Inflammatory macrophage treated with lipopolysaccharide for 1 hour (primary cell): ENCODE measurements at regions not wholly inside any gene's neighbourhood (a gene's known extent, or its start where the extent isn't known, plus 50 kb on each side); places are given as distances from the start of the nearest gene placed in this dataset.
"Not testable (repeated sequence)": the region's sequence is repeated elsewhere in the genome, so short reads cannot be mapped to it uniquely, and the experiment has no call there.

Experiments
- DNase-seq, 2 donors: peaks; one replicate each; pipeline ENCODE4 v3.0.0-alpha.2; 2020 to 2022

- no peak for DNase-seq
These were observed 175.3 kb upstream of the SEMA3E start for GRCh38 chr7:83824214-83824613.

- no peak for DNase-seq
These were observed 172.9 kb upstream of the SEMA3E start for GRCh38 chr7:83821866-83822265.

GRCh38 chr7:83820641-83821040, 171.7 kb upstream of the SEMA3E start:
- no peak for DNase-seq

GRCh38 chr7:83819911-83820310, 171.0 kb upstream of the SEMA3E start:
- no peak for DNase-seq

GRCh38 chr7:83814480-83814879, 165.5 kb upstream of the SEMA3E start:
- no peak for DNase-seq

GRCh38 chr7:83812563-83812962, 163.6 kb upstream of the SEMA3E start:
- not testable (repeated sequence) for DNase-seq

GRCh38 chr7:83808982-83809381, 160.0 kb upstream of the SEMA3E start:
- no peak for DNase-seq

- DNase-seq, result no peak
These were observed 158.8 kb upstream of the SEMA3E start for GRCh38 chr7:83807774-83808173.

- DNase-seq, result no peak
These were observed 157.6 kb upstream of the SEMA3E start for GRCh38 chr7:83806538-83806937.

- no peak for DNase-seq
These were observed 150.4 kb upstream of the SEMA3E start for GRCh38 chr7:83799333-83799732.

GRCh38 chr7:83798489-83798888, 149.6 kb upstream of the SEMA3E start:
- DNase-seq, result no peak

GRCh38 chr7:83796760-83797159, 147.8 kb upstream of the SEMA3E start:
- no peak for DNase-seq

GRCh38 chr7:83794829-83795228, 145.9 kb upstream of the SEMA3E start:
- DNase-seq, result no peak

GRCh38 chr7:83793558-83793957, 144.6 kb upstream of the SEMA3E start:
- DNase-seq, result no peak

- no peak for DNase-seq
These were observed 142.8 kb upstream of the SEMA3E start for GRCh38 chr7:83791737-83792136.

- DNase-seq, result no peak
These were observed 137.9 kb upstream of the SEMA3E start for GRCh38 chr7:83786858-83787257.

- DNase-seq, result no peak
These were observed 133.7 kb upstream of the SEMA3E start for GRCh38 chr7:83782628-83783027.

GRCh38 chr7:83778073-83778443, 129.1 kb upstream of the SEMA3E start:
- no peak for DNase-seq

- no peak for DNase-seq
These were observed 128.6 kb upstream of the SEMA3E start for GRCh38 chr7:83777406-83778072.

- no peak for DNase-seq
These were observed 120.5 kb upstream of the SEMA3E start for GRCh38 chr7:83769407-83769806.

- no peak for DNase-seq
These were observed 102.3 kb upstream of the SEMA3E start for GRCh38 chr7:83751217-83751616.

GRCh38 chr7:83749495-83749894, 100.6 kb upstream of the SEMA3E start:
- DNase-seq, result no peak

GRCh38 chr7:83739527-83739926, 90.6 kb upstream of the SEMA3E start:
- DNase-seq, result no peak

GRCh38 chr7:83738291-83738835, 89.4 kb upstream of the SEMA3E start:
- no peak for DNase-seq

GRCh38 chr7:83732305-83732704, 83.4 kb upstream of the SEMA3E start:
- DNase-seq, result no peak
